HG03039 (cell line): ENCODE measurements at regions not wholly inside any gene's neighbourhood (a gene's known extent, or its start where the extent isn't known, plus 50 kb on each side); places are given as distances from the start of the nearest gene placed in this dataset.

ENCODE experiments used
- ATAC-seq: cut with Tn5 transposase; IDR thresholded peaks from one replicate; pipeline ENCODE4 v1.9.1; 2021; ENCODE audit warnings: mild to moderate bottlenecking, moderate library complexity; ENCODE audit not compliant: unreplicated experiment

- no peak for ATAC-seq
These were observed 141.6 kb upstream of the MAX start for GRCh38 chr14:65243766-65244442.

GRCh38 chr14:65249471-65250161, 147.3 kb upstream of the MAX start:
- ATAC-seq, result no peak

- ATAC-seq, result no peak
These were observed 147.8 kb upstream of the MAX start for GRCh38 chr14:65250162-65250495.

GRCh38 chr14:65251213-65251612, 148.9 kb upstream of the MAX start:
- no peak for ATAC-seq

- ATAC-seq, result no peak
These were observed 150.4 kb upstream of the MAX start for GRCh38 chr14:65252482-65253255.

- ATAC-seq, result no peak
These were observed 152.8 kb upstream of the MAX start for GRCh38 chr14:65255029-65255545.

GRCh38 chr14:65255583-65256461, 153.5 kb upstream of the MAX start:
- ATAC-seq, result no peak

- ATAC-seq, result no peak
These were observed 154.4 kb upstream of the MAX start for GRCh38 chr14:65256714-65257113.

GRCh38 chr14:65257425-65257824, 155.1 kb upstream of the FUT8 start:
- no peak for ATAC-seq

GRCh38 chr14:65258391-65258790, 154.1 kb upstream of the FUT8 start:
- ATAC-seq, result no peak

- no peak for ATAC-seq
These were observed 153.5 kb upstream of the FUT8 start for GRCh38 chr14:65259000-65259399.

- no peak for ATAC-seq
These were observed 151.7 kb upstream of the FUT8 start for GRCh38 chr14:65260786-65261185.

- ATAC-seq, result no peak
These were observed 151.1 kb upstream of the FUT8 start for GRCh38 chr14:65261425-65261920.

GRCh38 chr14:65261946-65262345, 150.6 kb upstream of the FUT8 start:
- no peak for ATAC-seq

- no peak for ATAC-seq
These were observed 149.2 kb upstream of the FUT8 start for GRCh38 chr14:65263177-65263788.

GRCh38 chr14:65267856-65268255, 144.7 kb upstream of the FUT8 start:
- no peak for ATAC-seq

- ATAC-seq, result no peak
These were observed 143.9 kb upstream of the FUT8 start for GRCh38 chr14:65268594-65268993.

GRCh38 chr14:65269732-65270131, 142.8 kb upstream of the FUT8 start:
- ATAC-seq, result no peak

GRCh38 chr14:65277027-65277426, 135.5 kb upstream of the FUT8 start:
- ATAC-seq, result no peak

- ATAC-seq, result no peak
These were observed 134.8 kb upstream of the FUT8 start for GRCh38 chr14:65277580-65278270.
